ENCODE measurements at regions not wholly inside any gene's neighbourhood (a gene's known extent, or its start where the extent isn't known, plus 50 kb on each side); places are given as distances from the start of the nearest gene placed in this dataset.

- TF ChIP-seq CTCF (conservative IDR thresholded peaks at IDR 0.05) = no peak
- no peak for TF ChIP-seq EZH2 (IDR thresholded peaks at IDR 0.05; ENCODE audit: low read depth)
Measured at GRCh38 chr2:128413718-128414341, 95.2 kb upstream of the HS6ST1 start.
